Limb (tissue), 2 donors: ENCODE measurements at regions not wholly inside any gene's neighbourhood (a gene's known extent, or its start where the extent isn't known, plus 50 kb on each side); places are given as distances from the start of the nearest gene placed in this dataset.

Source experiments
- DNase-seq, 2 donors: peaks; one replicate each; pipeline ENCODE4 v3.0.0-alpha.2; 2016; ENCODE audit errors: extremely low spot score in 2 of 2

GRCh38 chr16:52054326-52054725, 492.6 kb downstream of the TOX3 start:
- no peak for DNase-seq

DNA sequence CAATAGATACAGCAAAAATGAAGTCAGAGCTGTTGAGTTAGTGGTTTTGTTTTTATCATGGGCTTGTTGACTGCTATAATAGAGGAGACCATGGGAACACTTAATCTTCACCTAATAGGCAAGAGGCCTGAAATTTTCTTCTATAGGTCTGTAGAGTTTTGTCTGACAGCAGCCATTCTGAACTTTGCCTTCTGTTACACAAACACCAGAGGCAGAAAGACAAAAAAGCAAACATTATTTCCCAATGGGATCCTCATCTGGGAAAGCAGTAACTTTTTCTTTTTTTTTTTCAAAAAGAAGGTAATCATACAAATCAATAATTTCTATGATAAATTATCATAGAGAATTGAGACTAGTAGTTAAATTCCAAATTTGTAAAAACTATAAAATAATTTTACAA, 494.1 kb downstream of the TOX3 start:
- no peak for DNase-seq

GRCh38 chr16:52051414-52052172, 495.4 kb downstream of the TOX3 start:
- DNase-seq = no peak

DNA sequence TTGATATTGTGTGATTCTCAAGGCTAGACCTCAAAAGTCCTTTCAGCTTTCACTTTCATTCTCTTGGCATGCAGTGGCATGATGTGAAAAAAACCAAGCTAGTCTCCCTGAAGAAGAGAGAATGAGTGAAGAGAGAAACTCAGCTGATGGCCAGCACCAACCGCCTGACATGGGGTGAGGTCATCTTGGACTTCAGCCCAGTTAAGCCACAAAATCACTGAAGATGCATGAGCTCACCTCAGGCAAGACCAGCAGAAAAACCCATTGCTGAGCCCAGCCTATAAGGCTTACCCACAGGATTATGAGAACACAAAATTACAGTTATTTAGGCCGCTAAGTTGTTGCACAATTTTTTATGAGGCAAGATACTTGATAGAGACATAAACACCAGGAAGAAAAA, 496.5 kb downstream of the TOX3 start:
- no peak for DNase-seq

GRCh38 chr16:52035436-52035835, 511.5 kb downstream of the TOX3 start:
- no peak for DNase-seq

DNA sequence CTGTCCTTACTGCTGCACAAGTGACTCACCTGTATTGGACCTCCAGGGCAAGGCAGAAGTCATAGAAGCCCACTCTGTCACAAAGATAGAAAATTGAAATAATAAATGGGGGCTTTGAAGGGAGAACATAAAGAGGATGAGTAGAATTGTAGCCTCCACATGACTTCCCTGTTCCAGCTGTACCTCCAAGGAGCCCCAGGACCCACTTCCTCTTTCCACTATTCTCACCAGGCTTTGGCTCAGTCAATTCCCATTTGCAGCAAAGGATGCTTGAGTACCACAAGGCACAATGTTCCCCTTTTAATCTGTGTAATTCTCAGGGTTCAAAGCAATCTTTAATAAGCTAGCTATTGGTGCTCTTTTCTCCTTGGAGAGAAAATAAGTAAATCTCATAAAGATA, 512.1 kb downstream of the TOX3 start:
- DNase-seq = no peak

DNA sequence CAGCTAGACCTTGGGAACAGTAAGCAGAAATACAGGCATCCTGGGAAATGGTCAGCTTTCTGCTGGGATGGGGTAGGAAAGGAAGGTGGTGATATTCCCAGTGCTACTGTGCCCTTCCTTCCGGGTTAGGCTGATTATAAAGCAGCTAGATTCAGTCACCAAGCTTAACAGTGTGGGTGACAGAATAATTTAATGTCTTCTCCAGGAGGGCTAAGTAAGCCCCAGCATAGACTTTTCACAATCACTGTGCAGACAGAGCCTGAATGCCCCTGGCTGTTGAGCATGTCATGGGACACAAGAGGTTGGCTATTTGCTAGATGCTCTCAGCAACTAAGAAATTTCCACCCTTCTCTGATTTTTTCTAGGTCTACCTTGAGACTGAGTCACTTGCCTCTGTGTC, 513.0 kb downstream of the TOX3 start:
- no peak for DNase-seq

DNA sequence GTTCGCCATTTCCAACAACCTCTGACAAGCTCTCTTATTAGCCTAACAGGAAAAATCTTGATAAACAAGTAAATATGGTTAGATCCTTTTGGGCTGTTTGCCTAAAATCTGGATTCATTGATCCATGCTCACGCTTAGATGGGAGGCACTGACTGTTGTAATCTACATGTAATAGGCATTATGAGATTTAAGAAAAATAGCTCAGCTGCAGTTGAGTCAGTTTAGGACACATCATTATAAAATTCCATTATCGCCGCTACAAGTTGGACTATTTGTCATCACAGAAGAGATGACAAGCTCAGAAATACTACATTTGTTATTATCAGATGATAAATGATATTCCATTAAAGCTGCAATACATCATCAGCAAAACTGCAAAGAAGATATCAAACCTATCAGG, 524.0 kb downstream of the TOX3 start:
- no peak for DNase-seq

GRCh38 chr16:52022177-52022576, 524.8 kb downstream of the TOX3 start:
- DNase-seq = no peak

DNA sequence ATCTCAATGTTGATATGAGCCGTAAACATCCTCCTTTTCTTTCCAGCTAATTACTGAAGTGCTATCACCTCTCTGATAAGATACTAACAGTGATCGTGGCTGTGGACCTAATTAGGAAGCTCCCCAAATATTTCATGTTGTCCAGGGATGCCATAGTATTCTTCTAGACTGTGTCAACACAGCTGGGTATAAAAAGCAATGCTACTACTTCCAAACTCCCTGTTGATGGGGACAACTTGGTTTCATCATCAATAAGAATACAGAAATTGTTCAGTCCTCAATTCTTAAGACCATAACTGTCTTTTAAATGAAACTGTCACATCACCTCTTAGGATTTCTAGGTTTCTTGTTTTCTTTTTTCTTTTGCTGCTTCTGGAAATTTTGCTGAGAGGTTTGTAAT, 530.6 kb downstream of the TOX3 start:
- no peak for DNase-seq

GRCh38 chr16:52005551-52005950, 541.4 kb downstream of the TOX3 start:
- DNase-seq = no peak

DNA sequence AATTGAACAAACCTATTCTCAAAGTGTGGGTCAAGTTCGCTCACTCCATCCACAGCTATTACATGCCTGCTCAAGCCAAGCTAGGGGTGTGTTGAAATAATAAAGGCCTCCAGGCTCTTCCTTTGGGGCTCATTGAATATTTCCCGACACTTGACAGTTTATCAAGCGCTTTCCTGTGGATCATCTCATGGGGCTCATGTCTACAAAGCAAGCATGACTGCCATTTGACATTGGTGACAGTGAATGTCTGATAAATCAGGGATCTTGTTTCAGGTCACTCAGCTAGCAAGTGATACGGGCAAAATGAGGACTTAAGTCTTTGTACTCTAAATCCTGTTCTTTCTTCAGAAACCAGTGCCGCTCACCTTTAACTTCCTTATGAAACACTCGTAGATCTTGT, 542.6 kb downstream of the TOX3 start:
- no peak for DNase-seq

- DNase-seq = no peak
Measured at GRCh38 chr16:52002026-52002425, 544.9 kb downstream of the TOX3 start.

- DNase-seq = no peak
Measured at GRCh38 chr16:51996516-51996915, 550.4 kb downstream of the TOX3 start.

DNA sequence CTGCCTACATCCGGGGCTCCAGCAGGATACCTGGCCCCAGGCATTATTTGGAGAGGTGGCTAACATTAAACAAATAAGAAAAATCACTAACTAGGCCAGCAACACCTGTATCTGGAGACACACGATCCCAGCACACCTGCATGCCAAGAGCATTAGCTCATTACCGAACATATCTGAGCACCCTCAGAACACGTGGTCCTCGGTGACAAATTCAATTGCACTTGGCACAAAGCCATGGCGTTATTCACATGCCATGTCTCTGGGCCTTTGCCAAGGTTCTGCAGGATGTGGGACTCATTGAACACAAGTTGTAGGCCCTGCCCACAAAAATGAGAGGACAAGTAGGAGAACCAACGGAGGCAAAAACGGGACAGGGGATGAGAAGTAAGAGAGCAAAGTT, 552.3 kb downstream of the TOX3 start:
- peak in 1 of 2 donors; percentile 47 for DNase-seq

DNA sequence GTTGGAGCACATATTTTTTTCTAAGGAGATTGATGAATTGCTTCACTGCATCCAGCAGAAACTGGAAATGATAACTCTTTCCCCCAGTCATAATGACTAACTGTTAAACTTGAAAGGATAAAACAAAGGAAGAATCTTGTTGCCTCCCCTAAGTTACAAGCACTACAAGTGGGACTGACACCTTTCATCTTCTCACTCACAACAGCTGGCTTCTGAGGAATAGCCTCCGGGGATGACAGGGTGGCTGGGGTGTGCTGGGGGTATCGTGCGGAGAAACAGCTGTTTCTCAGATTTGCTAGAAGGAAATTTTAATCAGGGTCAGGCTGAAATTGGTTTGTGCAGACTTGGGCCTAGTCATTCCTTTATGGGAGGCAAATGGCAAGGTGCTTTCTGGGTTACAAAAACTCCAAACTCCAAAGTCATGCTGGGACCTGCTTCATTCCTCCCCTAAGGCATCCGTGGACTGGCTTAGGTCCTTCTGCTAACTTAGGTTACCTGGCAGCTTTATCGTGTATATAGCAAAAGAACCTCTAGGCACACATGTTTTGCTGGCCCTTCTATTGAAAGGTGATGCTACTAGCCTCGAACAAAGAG, 557.2 kb downstream of the TOX3 start:
- DNase-seq = no peak

- no peak for DNase-seq
Measured at GRCh38 chr16:51988977-51989376, 558.0 kb downstream of the TOX3 start.

GRCh38 chr16:51987519-51987918, 559.4 kb downstream of the TOX3 start:
- DNase-seq = no peak

DNA sequence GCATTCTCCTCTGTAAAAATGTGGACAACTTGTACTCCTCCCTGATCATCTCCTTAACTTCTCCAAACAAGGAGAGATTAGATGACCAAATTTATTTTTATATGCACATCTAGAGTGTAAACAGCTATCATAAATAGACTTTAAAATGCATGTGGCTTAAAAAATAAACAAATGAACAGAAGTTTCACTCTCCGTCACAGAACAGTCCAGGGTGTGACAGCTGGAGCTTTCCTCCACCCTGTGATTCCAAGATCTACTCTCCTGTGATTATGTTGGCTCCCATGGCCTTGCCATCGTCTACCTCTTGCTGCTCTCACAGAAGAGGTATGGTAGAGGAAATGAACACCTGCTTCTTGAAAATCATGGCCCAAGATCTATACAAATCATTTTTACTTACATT, 560.2 kb downstream of the TOX3 start:
- no peak for DNase-seq

DNA sequence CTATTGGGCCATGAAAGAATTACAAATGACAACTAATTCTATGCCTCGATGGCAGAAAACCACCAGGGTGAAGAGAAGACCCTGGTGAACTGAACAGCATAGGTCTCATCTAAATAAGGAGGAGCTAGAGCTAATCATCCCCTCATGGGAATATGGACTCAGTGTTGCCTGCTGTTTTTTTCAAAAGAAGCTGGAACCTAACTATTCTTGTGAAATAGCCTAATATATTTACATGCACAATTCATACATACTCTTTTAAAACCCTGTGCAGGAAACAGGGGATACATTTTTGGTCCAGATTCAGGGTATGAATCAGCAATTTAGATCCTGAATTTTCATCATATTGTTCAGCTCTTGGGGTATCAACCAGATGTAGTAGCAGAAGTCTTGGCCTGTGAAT, 560.6 kb downstream of the TOX3 start:
- no peak for DNase-seq

DNA sequence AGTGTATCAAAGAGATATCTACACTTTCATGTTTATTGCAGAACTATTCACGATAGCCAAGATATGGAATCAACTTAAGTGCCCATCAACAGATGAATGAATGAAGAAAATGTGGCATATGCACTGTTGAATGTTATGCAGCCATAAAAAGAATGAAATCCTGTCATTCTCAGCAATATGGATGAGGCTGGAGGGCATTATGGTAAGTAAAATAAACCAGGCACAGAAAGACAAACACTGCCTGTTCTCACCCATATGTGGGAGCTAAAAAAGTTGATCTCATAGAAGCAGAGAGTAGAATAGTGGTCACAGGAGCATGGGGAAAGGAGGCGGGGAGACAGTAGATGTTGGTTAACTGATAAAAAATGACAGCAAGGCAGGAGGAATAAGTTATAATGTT, 561.8 kb downstream of the TOX3 start:
- no peak for DNase-seq

- DNase-seq = no peak
Measured at GRCh38 chr16:51984395-51984794, 562.5 kb downstream of the TOX3 start.
